Prostate gland (tissue), 2 donors: ENCODE measurements at regions not wholly inside any gene's neighbourhood (a gene's known extent, or its start where the extent isn't known, plus 50 kb on each side); places are given as distances from the start of the nearest gene placed in this dataset.

ENCODE experiments used
- DNase-seq: peaks from one replicate; pipeline ENCODE4 v3.0.0-alpha.2; 2019; ENCODE audit warnings: low spot score
- H3K27ac ChIP-seq, 2 donors: fragments of 200-600 bp; sonication (generic); 2 replicates each; pipeline ENCODE4 v1.5.1; 2017 to 2019
- H3K27me3 ChIP-seq: fragments of 200-600 bp; sonication (generic); replicated peaks from 2 replicates; pipeline ENCODE4 v1.5.1; 2019; ENCODE audit not compliant: insufficient read depth
- H3K36me3 ChIP-seq, 2 donors: fragments of 200-600 bp; sonication (generic); 1 replicate in 1 of 2; 2 replicates in 1 of 2; pipeline versions ENCODE4 v1.5.1 to v1.8.1; 2017 to 2019
- H3K4me1 ChIP-seq: fragments of 200-600 bp; sonication (generic); replicated peaks from 2 replicates; pipeline ENCODE4 v1.5.1; 2019
- H3K4me3 ChIP-seq, 2 donors: fragments of 200-600 bp; sonication (generic); 2 replicates each; pipeline ENCODE4 v1.5.1; 2017 to 2019
- H3K9me3 ChIP-seq: fragments of 200-600 bp; sonication (generic); 2 replicates; pipeline ENCODE4 v1.5.1; 2017
- CTCF ChIP-seq, 4 experiments: fragments of 200-600 bp in 2 of 4; fragments of 450-650 bp in 2 of 4; sonication (generic) in 2 of 4; IDR thresholded peaks; 1 replicate in 3 of 4; 2 replicates in 1 of 4; pipeline ENCODE4 v1.5.1; 2016 to 2019; ENCODE audit warnings: antibody characterized with exemption in 4 of 4, mild to moderate bottlenecking in 2 of 4, moderate library complexity in 2 of 4
- POLR2A ChIP-seq: fragments of 450-650 bp; IDR thresholded peaks from one replicate; pipeline ENCODE4 v1.6.1; 2016; ENCODE audit warnings: antibody characterized with exemption, mild to moderate bottlenecking
- POLR2AphosphoS5 ChIP-seq: sonication (generic); formaldehyde crosslinking; IDR thresholded peaks from one replicate; pipeline ENCODE4 v1.6.1; 2017; ENCODE audit warnings: antibody characterized with exemption
- WGBS: methylation state at CpG from one replicate; pipeline ENCODE4 v1.1.5; 2018; 5-methylcytosine and 5-hydroxymethylcytosine counted together
- intact Hi-C: fragments of 100-400 bp; cut with DNase I; formaldehyde crosslinking; loops from one replicate; pipeline ENCODE4 v1.14.2; 2022

GRCh38 chr4:24172406-24172805, 282.6 kb upstream of the PPARGC1A start:
- intact Hi-C loops, result no loop called here
- Histone ChIP-seq H3K4me1 (no peaks in the 10 kb centered on the region), H3K27me3 (no peaks in the 10 kb centered on the region), H3K9me3 (no peaks in the 10 kb centered on the region), H3K27ac (no peak overlapping the region), H3K4me3 (no peak overlapping the region), H3K36me3 (no peaks in the 10 kb centered on the region)
- TF ChIP-seq POLR2AphosphoS5 (no peak), POLR2A (no peak), CTCF (IDR thresholded peaks at IDR 0.05) (no peak)
- no peak for DNase-seq
- 77% methylated on average over 4 of the region's 4 CpGs for WGBS

- DNase-seq, result no peak
- H3K9me3 ChIP-seq, result no peaks in the 10 kb centered on the region
- no peaks in the 10 kb centered on the region for H3K4me1 ChIP-seq
- TF ChIP-seq POLR2AphosphoS5 (no peak), CTCF (IDR thresholded peaks at IDR 0.05) (no peak), POLR2A (no peak)
- H3K4me3 ChIP-seq, result no peak overlapping the region
- H3K36me3 ChIP-seq, result no peaks in the 10 kb centered on the region
- H3K27me3 ChIP-seq, result no peaks in the 10 kb centered on the region
- no peak overlapping the region for H3K27ac ChIP-seq
- intact Hi-C loops, result no loop called here
Observed at GRCh38 chr4:24169956-24170355, 280.1 kb upstream of the PPARGC1A start.

GRCh38 chr4:24168658-24169057, 278.8 kb upstream of the PPARGC1A start:
- WGBS, result 54% methylated on average over 2 of the region's 2 CpGs
- Histone ChIP-seq H3K9me3 (no peaks in the 10 kb centered on the region), H3K27me3 (no peaks in the 10 kb centered on the region), H3K36me3 (no peaks in the 10 kb centered on the region), H3K27ac (no peak overlapping the region), H3K4me3 (no peak overlapping the region), H3K4me1 (no peaks in the 10 kb centered on the region)
- TF ChIP-seq POLR2AphosphoS5 (no peak), CTCF (IDR thresholded peaks at IDR 0.05) (no peak), POLR2A (no peak)
- intact Hi-C loops, result no loop called here
- DNase-seq, result no peak

GRCh38 chr4:24166501-24166900, 276.7 kb upstream of the PPARGC1A start:
- no peak overlapping the region for H3K27ac ChIP-seq
- no peaks in the 10 kb centered on the region for H3K9me3 ChIP-seq
- intact Hi-C loops, result no loop called here
- no peak overlapping the region for H3K4me3 ChIP-seq
- no peak for TF ChIP-seq CTCF (IDR thresholded peaks at IDR 0.05)
- TF ChIP-seq POLR2AphosphoS5, result no peak
- TF ChIP-seq POLR2A, result no peak
- H3K27me3 ChIP-seq, result no peaks in the 10 kb centered on the region
- DNase-seq, result no peak
- H3K4me1 ChIP-seq, result no peaks in the 10 kb centered on the region
- WGBS, result 79% methylated on average over 1 of the region's 1 CpG
- no peaks in the 10 kb centered on the region for H3K36me3 ChIP-seq

GRCh38 chr4:24164797-24165196, 274.9 kb upstream of the PPARGC1A start:
- no peak overlapping the region for H3K4me3 ChIP-seq
- no peak for DNase-seq
- no peaks in the 10 kb centered on the region for H3K27me3 ChIP-seq
- WGBS, result 93% methylated on average over 3 of the region's 3 CpGs
- H3K27ac ChIP-seq, result no peak overlapping the region
- intact Hi-C loops, result no loop called here
- no peak for TF ChIP-seq POLR2AphosphoS5
- TF ChIP-seq POLR2A, result no peak
- TF ChIP-seq CTCF (IDR thresholded peaks at IDR 0.05), result no peak
- H3K36me3 ChIP-seq, result no peaks in the 10 kb centered on the region
- no peaks in the 10 kb centered on the region for H3K4me1 ChIP-seq
- H3K9me3 ChIP-seq, result no peaks in the 10 kb centered on the region
